K562 (cell line): ENCODE measurements at regions not wholly inside any gene's neighbourhood (a gene's known extent, or its start where the extent isn't known, plus 50 kb on each side); places are given as distances from the start of the nearest gene placed in this dataset.

Source experiments
- BRD9 ChIP-seq: fragments of 450-650 bp; IDR thresholded peaks from 2 replicates; pipeline ENCODE4 v1.6.1; 2018; ENCODE audit warnings: low read depth; ENCODE audit not compliant: partially characterized antibody
- CBX1 ChIP-seq: sonication (generic); IDR thresholded peaks from 2 replicates; pipeline ENCODE4 v1.6.1; 2016; ENCODE audit warnings: antibody characterized with exemption, low read depth, mild to moderate bottlenecking
- CTCF ChIP-seq, 3 experiments: IDR thresholded peaks in 2 of 3; conservative IDR thresholded peaks in 1 of 3; 2 replicates each; pipeline ENCODE4 v1.5.1; 2011 to 2012; ENCODE audit warnings: low read length in 3 of 3, mild to moderate bottlenecking in 3 of 3, control low read depth in 2 of 3, improper control_type of control experiment in 1 of 3, inconsistent platforms in 1 of 3, low read depth in 1 of 3, mixed read lengths in 1 of 3, moderate library complexity in 1 of 3; ENCODE audit not compliant: insufficient read depth in 2 of 3
- GTF2E2 ChIP-seq: fragments of 200-800 bp; sonication (Bioruptor generic); IDR thresholded peaks from 2 replicates; pipeline ENCODE4 v1.6.1; 2016; ENCODE audit warnings: missing genetic modification characterization, missing compliant biosample characterization
- HCFC1 ChIP-seq: IDR thresholded peaks from 2 replicates; pipeline ENCODE4 v1.6.1; 2012; ENCODE audit warnings: low read depth, low read length, improper control_type of control experiment
- HIVEP1 ChIP-seq: fragments of 250-450 bp; sonication (Bioruptor Pico); IDR thresholded peaks from 2 replicates; pipeline ENCODE4 v1.4.0; 2020; ENCODE audit warnings: mild to moderate bottlenecking
- MTF1 ChIP-seq: fragments of 250-450 bp; sonication (Bioruptor Pico); IDR thresholded peaks from 2 replicates; pipeline ENCODE4 v1.9.0; 2021; ENCODE audit warnings: moderate library complexity, mild to moderate bottlenecking, inconsistent platforms, borderline replicate concordance
- MYNN ChIP-seq, 2 experiments: sonication (generic); formaldehyde crosslinking in 1 of 2; IDR thresholded peaks; 2 replicates each; pipeline versions ENCODE4 v1.5.0 to v1.6.1; 2016 to 2020; ENCODE audit warnings: antibody characterized with exemption in 1 of 2, missing genetic modification reagents in 1 of 2
- NCOA2 ChIP-seq, 2 experiments: fragments of 450-650 bp; IDR thresholded peaks; 2 replicates each; pipeline ENCODE4 v1.6.1; 2018; ENCODE audit warnings: mild to moderate bottlenecking in 2 of 2, moderate library complexity in 1 of 2; ENCODE audit not compliant: partially characterized antibody in 2 of 2
- NFIC ChIP-seq: fragments of 450-650 bp; IDR thresholded peaks from 2 replicates; pipeline ENCODE4 v1.6.1; 2017; ENCODE audit warnings: mild to moderate bottlenecking, inconsistent platforms
- NR2C1 ChIP-seq, 2 experiments: fragments of 450-650 bp; IDR thresholded peaks; 2 replicates each; pipeline ENCODE4 v1.6.1; 2017; ENCODE audit warnings: mild to moderate bottlenecking in 2 of 2, antibody characterized with exemption in 1 of 2, inconsistent platforms in 1 of 2, missing compliant biosample characterization in 1 of 2, missing genetic modification characterization in 1 of 2
- NR3C1 ChIP-seq: sonication (generic); formaldehyde crosslinking; IDR thresholded peaks from 2 replicates; pipeline ENCODE4 v1.8.1; 2022; ENCODE audit warnings: missing genetic modification reagents
- RAD21 ChIP-seq, 2 experiments: fragments of 250-450 bp in 1 of 2; fragments of 450-650 bp in 1 of 2; sonication (Bioruptor Pico) in 1 of 2; formaldehyde crosslinking in 1 of 2; IDR thresholded peaks in 1 of 2; conservative IDR thresholded peaks in 1 of 2; 2 replicates each; pipeline versions ENCODE4 v1.4.0 to v1.8.0; 2020 to 2022; ENCODE audit warnings: mild to moderate bottlenecking in 2 of 2, moderate library complexity in 1 of 2
- RBFOX2 ChIP-seq: fragments of 200-400 bp; formaldehyde crosslinking; IDR thresholded peaks from 2 replicates; pipeline ENCODE4 v1.6.1; 2017; ENCODE audit warnings: low read depth, mild to moderate bottlenecking, low read length, moderate library complexity
- SMAD4 ChIP-seq: fragments of 250-450 bp; sonication (Bioruptor Pico); conservative IDR thresholded peaks from 2 replicates; pipeline ENCODE4 v1.8.0; 2021; ENCODE audit warnings: inconsistent platforms, mild to moderate bottlenecking, moderate library complexity
- SMC3 ChIP-seq: conservative IDR thresholded peaks from 2 replicates; pipeline ENCODE4 v1.6.1; 2011; ENCODE audit warnings: low read depth, low read length, improper control_type of control experiment; ENCODE audit not compliant: insufficient read depth
- SP2 ChIP-seq: IDR thresholded peaks from 2 replicates; pipeline ENCODE4 v1.6.1; 2011; ENCODE audit warnings: mild to moderate bottlenecking, low read depth, low read length, moderate library complexity; ENCODE audit not compliant: poor library complexity, severe bottlenecking; ENCODE audit errors: extremely low read depth
- STAG1 ChIP-seq: sonication (generic); formaldehyde crosslinking; IDR thresholded peaks from 2 replicates; pipeline ENCODE4 v1.5.0; 2020; ENCODE audit warnings: missing genetic modification reagents, borderline replicate concordance
- ZFPM2 ChIP-seq: fragments of 250-450 bp; sonication (Bioruptor Pico); IDR thresholded peaks from 2 replicates; pipeline ENCODE4 v1.5.1; 2022; ENCODE audit warnings: mild to moderate bottlenecking
- ZNF175 ChIP-seq: fragments of 200-800 bp; sonication (Bioruptor generic); IDR thresholded peaks from 2 replicates; pipeline ENCODE4 v1.6.1; 2016; ENCODE audit warnings: low read depth, mild to moderate bottlenecking, missing genetic modification characterization, missing compliant biosample characterization
- ZNF253 ChIP-seq: fragments of 250-450 bp; sonication (Bioruptor Pico); conservative IDR thresholded peaks from 2 replicates; pipeline ENCODE4 v1.6.1; 2021; ENCODE audit warnings: mild to moderate bottlenecking
- ZNF280B ChIP-seq: fragments of 250-450 bp; sonication (Bioruptor Pico); IDR thresholded peaks from 2 replicates; pipeline ENCODE4 v1.5.1; 2021; ENCODE audit warnings: mild to moderate bottlenecking
- ZNF436 ChIP-seq: fragments of 250-450, 450-650 bp; sonication (Bioruptor Pico); formaldehyde crosslinking; IDR thresholded peaks from 2 replicates; pipeline ENCODE4 v1.7.0; 2020; ENCODE audit warnings: mild to moderate bottlenecking

GRCh38 chr3:153290268-153291015 is 128.4 kb downstream of the RAP2B start (continued):
- peak; percentile 39 to 61 (median 42); a peak in 4 of 6 replicates for TF ChIP-seq CTCF (IDR thresholded peaks at IDR 0.05 in 2 of 3, conservative IDR thresholded peaks at IDR 0.05 in 1 of 3; ENCODE audit: insufficient read depth in 2 of 3, low read depth in 1 of 3, low read length in 3 of 3)
- no peak for TF ChIP-seq ZNF253 (CRISPR knock-in tag)
- TF ChIP-seq CBX1, result no peak
- no peak for TF ChIP-seq NR3C1 (CRISPR knock-in tag)
- TF ChIP-seq NFIC, result no peak
- no peak for TF ChIP-seq ZNF436 (CRISPR knock-in tag)
- no peak for TF ChIP-seq HIVEP1
- TF ChIP-seq BRD9, result peak; percentile 38
- no peak for TF ChIP-seq ZNF175
- no peak for TF ChIP-seq STAG1 (CRISPR knock-in tag)
- TF ChIP-seq GTF2E2 (tag), result peak; percentile 12; the same call in 1 of the 2 replicates
- TF ChIP-seq RBFOX2, result 0 out of 2 replicates have a peak, but pooled peaks have one; percentile 4
- 0 out of 2 replicates have a peak, but pooled peaks have one; percentile 26 for TF ChIP-seq SMAD4 (CRISPR knock-in tag)
- peak; percentile 68 to 81 for TF ChIP-seq RAD21 (CRISPR knock-in tag; conservative IDR thresholded peaks at IDR 0.05 in 1 of 2, IDR thresholded peaks at IDR 0.05 in 1 of 2)
- TF ChIP-seq NR2C1 (IDR thresholded peaks at IDR 0.05), result no peak
- no peak for TF ChIP-seq NR2C1 (tag; IDR thresholded peaks at IDR 0.05)
- TF ChIP-seq MYNN (IDR thresholded peaks at IDR 0.05), result no peak
- no peak for TF ChIP-seq MYNN (CRISPR knock-in tag; IDR thresholded peaks at IDR 0.05)
- no peak for TF ChIP-seq HCFC1
- no peak for TF ChIP-seq ZNF280B (CRISPR knock-in tag)
- no peak for TF ChIP-seq SP2
- no peak for TF ChIP-seq ZFPM2
- no peak for TF ChIP-seq MTF1
- TF ChIP-seq SMC3, result 0 out of 2 replicates have a peak, but pooled peaks have one; percentile 15
- TF ChIP-seq NCOA2 (IDR thresholded peaks at IDR 0.05; ENCODE audit: partially characterized antibody in 2 of 2), result no peak
